ENCODE measurements at regions not wholly inside any gene's neighbourhood (a gene's known extent, or its start where the extent isn't known, plus 50 kb on each side); places are given as distances from the start of the nearest gene placed in this dataset.

DNA sequence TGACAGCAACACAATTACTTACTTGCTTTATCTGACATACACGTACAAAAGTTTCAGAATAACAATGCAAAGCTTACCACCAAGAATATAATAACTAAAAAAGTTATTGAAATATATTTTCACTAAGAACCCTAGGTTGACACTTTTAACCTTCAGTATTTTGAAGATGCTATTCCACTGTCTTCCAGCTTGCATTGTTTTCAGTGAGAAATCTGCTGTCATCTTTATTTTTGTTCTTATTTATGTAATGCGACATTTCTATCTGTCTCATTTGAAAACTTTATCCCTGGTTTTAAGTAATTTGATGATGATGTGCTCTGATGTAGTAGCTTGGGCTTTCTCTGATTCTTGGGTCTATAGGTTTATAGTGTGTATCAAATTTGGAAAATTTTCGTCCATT, 165.0 kb upstream of the SMIM21 start:
- TF ChIP-seq CTCF (IDR thresholded peaks at IDR 0.05; ENCODE audit: insufficient read depth, low read depth, low read length) (no peak), EZH2 (IDR thresholded peaks at IDR 0.05; ENCODE audit: insufficient read depth, low read length) (no peak)

Data from astrocyte (in vitro differentiated cells and primary cell).